GM12892 (cell line): ENCODE measurements at regions not wholly inside any gene's neighbourhood (a gene's known extent, or its start where the extent isn't known, plus 50 kb on each side); places are given as distances from the start of the nearest gene placed in this dataset.

Experiments
- POLR2A ChIP-seq: IDR thresholded peaks from 2 replicates; pipeline ENCODE4 v1.6.1; 2011; ENCODE audit warnings: low read depth, low read length, control low read depth
- POLR2AphosphoS5 ChIP-seq: IDR thresholded peaks from 2 replicates; pipeline ENCODE4 v1.6.1; 2011; ENCODE audit warnings: low read depth, low read length, control low read depth
- TAF1 ChIP-seq: IDR thresholded peaks from 2 replicates; pipeline ENCODE4 v1.6.1; 2011; ENCODE audit warnings: low read depth, mild to moderate bottlenecking, control low read depth, low read length, borderline replicate concordance

GRCh38 chr5:9818340-9818845, 188.2 kb upstream of the TAS2R1 start:
- TF ChIP-seq POLR2A (no peak), POLR2AphosphoS5 (no peak), TAF1 (no peak)
